ENCODE measurements at regions not wholly inside any gene's neighbourhood (a gene's known extent, or its start where the extent isn't known, plus 50 kb on each side); places are given as distances from the start of the nearest gene placed in this dataset.

GRCh38 chr10:35705671-35706070 is 63.6 kb upstream of the FZD8 start:
- in situ Hi-C loops (cut with HindIII; ENCODE audit: low sequenced_read_pairs) = no loop called here
- no peak overlapping the region for H3K4me3 ChIP-seq (ENCODE audit: low read depth, low read length)
- no peak for DNase-seq (ENCODE audit: low read depth)
- no peak for TF ChIP-seq CTCF (IDR thresholded peaks at IDR 0.05; ENCODE audit: low read depth, low read length, missing control alignments)

DNA sequence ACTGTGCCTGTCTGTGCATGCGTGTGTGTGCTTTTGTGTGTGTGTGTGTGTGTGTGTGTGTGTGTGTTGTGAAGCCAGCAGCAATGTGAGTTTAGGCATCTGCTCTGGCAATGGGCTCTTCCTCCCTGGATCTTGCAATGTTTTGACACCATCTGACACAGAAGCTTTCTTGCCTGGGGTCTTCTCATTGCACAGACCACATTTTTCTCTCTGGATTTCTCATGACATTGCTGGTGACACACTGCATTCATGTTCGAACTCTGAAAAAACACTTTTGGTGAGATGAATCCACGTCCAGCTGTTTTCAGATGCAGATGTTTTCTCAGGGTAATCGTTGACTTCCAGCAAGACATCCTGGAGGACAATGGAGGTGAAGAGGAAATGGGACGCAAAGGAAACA is 63.0 kb upstream of the FZD8 start:
- no peak overlapping the region for H3K4me3 ChIP-seq (ENCODE audit: low read depth, low read length)
- in situ Hi-C loops (cut with HindIII; ENCODE audit: low sequenced_read_pairs) = no loop called here
- TF ChIP-seq CTCF (IDR thresholded peaks at IDR 0.05; ENCODE audit: low read depth, low read length, missing control alignments) = no peak
- no peak for DNase-seq (ENCODE audit: low read depth)

DNA sequence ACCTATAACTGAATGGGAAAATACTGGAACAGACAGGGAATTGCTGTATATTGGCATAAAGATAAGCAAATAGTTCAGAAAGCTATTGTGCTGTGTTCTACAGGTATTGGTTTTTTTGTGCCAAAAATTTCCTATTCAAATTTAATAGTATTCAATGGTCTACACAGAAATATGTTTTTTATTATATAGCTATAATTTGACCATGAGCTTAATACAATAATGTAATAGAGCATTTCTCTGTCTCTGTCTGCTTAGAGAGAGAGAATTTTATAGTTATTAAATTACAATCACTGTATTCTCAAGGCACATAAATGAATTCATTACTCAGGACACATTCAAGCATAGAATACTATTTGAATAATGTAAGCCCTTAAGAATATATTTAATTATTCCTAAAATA is 62.3 kb upstream of the FZD8 start:
- TF ChIP-seq CTCF (IDR thresholded peaks at IDR 0.05; ENCODE audit: low read depth, low read length, missing control alignments) = no peak
- DNase-seq (ENCODE audit: low read depth) = no peak
- in situ Hi-C loops (cut with HindIII; ENCODE audit: low sequenced_read_pairs) = no loop called here
- H3K4me3 ChIP-seq (ENCODE audit: low read depth, low read length) = no peak overlapping the region

GRCh38 chr10:35700487-35700882 is 58.4 kb upstream of the FZD8 start:
- TF ChIP-seq CTCF (IDR thresholded peaks at IDR 0.05; ENCODE audit: low read depth, low read length, missing control alignments) = no peak
- in situ Hi-C loops (cut with HindIII; ENCODE audit: low sequenced_read_pairs) = no loop called here
- no peak overlapping the region for H3K4me3 ChIP-seq (ENCODE audit: low read depth, low read length)
- DNase-seq (ENCODE audit: low read depth) = no peak

DNA sequence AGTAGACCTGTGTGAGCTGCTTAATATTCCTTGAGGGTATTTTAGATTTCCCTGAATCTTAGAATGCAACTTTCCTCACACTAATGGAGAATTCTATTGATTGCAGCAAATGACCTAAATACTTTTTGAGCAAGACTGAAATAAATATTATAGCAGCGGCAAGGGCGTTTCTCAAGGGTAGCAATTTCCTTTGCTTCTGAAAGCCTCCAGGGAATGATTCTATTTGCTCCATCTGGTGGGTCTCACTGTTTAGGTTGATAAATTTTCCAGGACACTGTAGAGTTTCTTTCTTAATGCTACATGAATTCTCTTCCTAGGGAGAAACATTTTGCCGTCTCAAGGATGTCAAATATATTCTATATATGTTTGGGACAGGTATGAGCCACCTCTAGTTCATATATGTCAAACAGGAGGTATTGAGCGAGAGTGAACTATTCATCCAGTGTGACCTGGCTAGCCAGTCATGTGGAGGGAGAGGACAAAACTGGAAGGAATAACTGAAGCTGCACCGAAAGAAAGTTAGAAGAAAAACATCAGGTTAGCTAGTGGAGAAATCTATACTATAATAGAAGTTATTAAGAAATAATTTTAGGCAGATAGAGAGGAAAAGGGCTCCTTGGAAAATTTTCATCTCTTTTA is 57.9 kb upstream of the FZD8 start:
- TF ChIP-seq CTCF (IDR thresholded peaks at IDR 0.05; ENCODE audit: low read depth, low read length, missing control alignments) = no peak
- in situ Hi-C loops (cut with HindIII; ENCODE audit: low sequenced_read_pairs) = no loop called here
- H3K4me3 ChIP-seq (ENCODE audit: low read depth, low read length) = no peak overlapping the region
- no peak for DNase-seq (ENCODE audit: low read depth)

DNA sequence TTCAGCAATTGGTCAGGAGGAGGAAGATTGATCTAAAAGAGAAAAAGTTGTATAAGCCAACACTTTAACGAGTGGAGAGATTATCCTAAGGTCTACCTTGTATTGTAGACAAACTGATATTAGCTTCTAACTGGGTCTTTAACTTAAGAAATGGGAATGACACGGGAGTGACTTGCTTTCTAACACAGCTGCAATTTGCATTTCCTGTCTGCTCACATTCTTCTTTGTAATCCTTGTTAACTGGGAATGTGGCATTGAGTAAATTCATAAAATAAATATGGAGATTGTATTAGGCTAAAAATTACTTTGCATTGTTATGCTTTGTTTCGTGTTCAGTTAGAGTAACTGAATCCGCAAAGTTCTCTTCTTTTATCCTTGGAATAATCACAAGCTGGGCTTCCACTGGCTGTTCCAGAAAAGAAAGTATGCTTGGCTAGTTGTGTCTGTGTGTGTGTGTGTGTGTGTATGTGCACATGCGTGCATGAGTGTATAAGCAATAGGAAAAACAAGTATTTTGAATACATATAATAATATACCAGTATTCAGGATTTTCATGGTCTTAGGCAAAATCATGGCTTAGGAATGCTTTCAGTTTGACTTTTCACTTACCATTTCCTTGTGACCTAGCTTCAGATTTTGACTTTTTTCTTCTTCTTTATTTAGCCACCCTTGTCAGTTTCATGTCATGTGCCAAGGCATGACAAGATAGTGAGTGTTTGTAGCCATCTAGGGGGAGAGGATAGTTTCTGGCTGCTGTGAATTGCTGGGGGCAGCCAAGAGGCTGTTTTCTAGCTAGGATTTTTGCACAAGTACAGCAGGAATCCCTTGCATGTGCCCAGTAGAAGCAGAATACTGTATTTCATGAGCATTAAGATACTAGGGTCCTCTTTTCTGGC is 54.5 kb upstream of the FZD8 start:
- DNase-seq (ENCODE audit: low read depth) = no peak
- in situ Hi-C loops (cut with HindIII; ENCODE audit: low sequenced_read_pairs) = no loop called here
- no peak overlapping the region for H3K4me3 ChIP-seq (ENCODE audit: low read depth, low read length)
- no peak for TF ChIP-seq CTCF (IDR thresholded peaks at IDR 0.05; ENCODE audit: low read depth, low read length, missing control alignments)

Measured in astrocyte of the cerebellum (primary cell).